Left lung (tissue), 4 donors: ENCODE measurements at regions not wholly inside any gene's neighbourhood (a gene's known extent, or its start where the extent isn't known, plus 50 kb on each side); places are given as distances from the start of the nearest gene placed in this dataset.

Source experiments
- ATAC-seq: fragments of 200-7000 bp; cut with Tn5 transposase; one replicate; pipeline ENCODE4 v1.9.1; 2020; ENCODE audit warnings: moderate library complexity
- DNase-seq, 4 donors: peaks; one replicate each; pipeline ENCODE4 v3.0.0-alpha.2; 2013 to 2020
- H3K27ac ChIP-seq, 2 donors: fragments of 200-600 bp; sonication (generic) in 1 of 2; one replicate each; pipeline versions ENCODE4 v1.5.0 to v1.8.0; 2020 to 2021
- H3K27me3 ChIP-seq, 2 donors: fragments of 200-600 bp; sonication (generic) in 1 of 2; one replicate each; pipeline versions ENCODE4 v1.5.0 to v1.8.0; 2020 to 2021
- H3K36me3 ChIP-seq, 2 donors: fragments of 200-600 bp; sonication (generic) in 1 of 2; one replicate each; pipeline versions ENCODE4 v1.5.0 to v1.8.0; 2020 to 2021
- H3K4me1 ChIP-seq, 2 donors: fragments of 200-600 bp; one replicate each; pipeline ENCODE4 v1.8.0; 2021
- H3K4me3 ChIP-seq, 2 donors: fragments of 200-600 bp; sonication (generic) in 1 of 2; one replicate each; pipeline versions ENCODE4 v1.5.0 to v1.8.0; 2020 to 2021; ENCODE audit warnings: mild to moderate bottlenecking in 1 of 2
- H3K9me3 ChIP-seq, 2 donors: fragments of 200-600 bp; sonication (generic) in 1 of 2; one replicate each; pipeline versions ENCODE4 v1.5.0 to v1.8.0; 2020 to 2021
- intact Hi-C, 2 donors: fragments of 100-400 bp; cut with DNase I; formaldehyde crosslinking; loops; one replicate each; pipeline versions ENCODE4 v1.11.2 to v1.14.2; 2022
- TF ChIP-seq, protein P1 (sequence below), 2 donors: fragments of 200-600 bp; sonication (generic) in 1 of 2; IDR thresholded peaks; one replicate each; pipeline versions ENCODE4 v1.5.0 to v1.8.0; 2021; ENCODE audit warnings: antibody characterized with exemption in 2 of 2
- donor health status: DM: no; HTN: yes; CAD: no.
- donor health status: DM: no; HTN: no; CAD: no.

DNA sequence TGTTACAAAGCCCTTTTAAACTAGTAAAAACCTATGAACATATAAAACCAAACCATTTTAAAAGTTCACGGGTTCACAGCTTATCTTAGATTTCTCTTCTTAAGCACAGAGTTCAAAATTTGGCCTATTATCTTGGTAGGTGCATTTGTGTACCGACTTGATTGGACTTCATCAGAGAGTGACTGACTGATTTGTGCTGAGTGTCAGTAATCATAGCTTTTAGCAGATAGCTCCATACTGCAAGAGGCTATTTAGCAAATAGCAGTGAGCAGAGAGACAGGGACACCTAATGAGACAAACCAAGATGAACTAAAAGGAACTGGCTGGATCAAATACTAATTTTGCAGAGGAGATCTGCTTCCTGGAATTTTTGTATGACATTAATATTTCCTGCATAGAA, 274.5 kb downstream of the PRR16 start:
- no peak for ATAC-seq
- H3K4me3 ChIP-seq: no peak overlapping the region
- intact Hi-C loops: no loop called here
- DNase-seq: no peak
- no peaks in the 10 kb centered on the region for H3K9me3 ChIP-seq
- TF ChIP-seq, protein P1, sequence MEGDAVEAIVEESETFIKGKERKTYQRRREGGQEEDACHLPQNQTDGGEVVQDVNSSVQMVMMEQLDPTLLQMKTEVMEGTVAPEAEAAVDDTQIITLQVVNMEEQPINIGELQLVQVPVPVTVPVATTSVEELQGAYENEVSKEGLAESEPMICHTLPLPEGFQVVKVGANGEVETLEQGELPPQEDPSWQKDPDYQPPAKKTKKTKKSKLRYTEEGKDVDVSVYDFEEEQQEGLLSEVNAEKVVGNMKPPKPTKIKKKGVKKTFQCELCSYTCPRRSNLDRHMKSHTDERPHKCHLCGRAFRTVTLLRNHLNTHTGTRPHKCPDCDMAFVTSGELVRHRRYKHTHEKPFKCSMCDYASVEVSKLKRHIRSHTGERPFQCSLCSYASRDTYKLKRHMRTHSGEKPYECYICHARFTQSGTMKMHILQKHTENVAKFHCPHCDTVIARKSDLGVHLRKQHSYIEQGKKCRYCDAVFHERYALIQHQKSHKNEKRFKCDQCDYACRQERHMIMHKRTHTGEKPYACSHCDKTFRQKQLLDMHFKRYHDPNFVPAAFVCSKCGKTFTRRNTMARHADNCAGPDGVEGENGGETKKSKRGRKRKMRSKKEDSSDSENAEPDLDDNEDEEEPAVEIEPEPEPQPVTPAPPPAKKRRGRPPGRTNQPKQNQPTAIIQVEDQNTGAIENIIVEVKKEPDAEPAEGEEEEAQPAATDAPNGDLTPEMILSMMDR (IDR thresholded peaks at IDR 0.05): no peak
- no peak overlapping the region for H3K27ac ChIP-seq
- H3K27me3 ChIP-seq: no peaks in the 10 kb centered on the region
- H3K4me1 ChIP-seq: no peaks in the 10 kb centered on the region
- H3K36me3 ChIP-seq: no peaks in the 10 kb centered on the region

DNA sequence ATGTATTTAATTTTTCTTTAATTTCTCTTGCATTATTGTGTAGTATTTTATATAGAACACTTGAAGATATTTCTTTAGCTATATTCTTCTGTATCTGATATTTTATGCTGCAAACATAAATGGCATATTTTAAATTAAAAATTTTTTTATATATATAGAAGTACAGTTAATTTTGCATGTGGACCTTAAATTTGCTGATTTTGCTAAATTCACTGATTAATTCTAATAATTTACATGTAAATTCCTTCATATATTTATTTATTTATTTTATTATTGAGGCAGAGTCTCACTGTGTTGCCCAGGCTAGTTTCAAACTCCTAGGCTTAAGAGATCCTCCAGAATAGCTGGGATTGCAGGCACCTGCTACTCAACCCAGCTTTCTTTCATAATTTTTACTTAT, 276.9 kb downstream of the PRR16 start:
- TF ChIP-seq, protein P1 (IDR thresholded peaks at IDR 0.05): no peak
- Histone ChIP-seq H3K9me3 (no peaks in the 10 kb centered on the region), H3K36me3 (no peaks in the 10 kb centered on the region), H3K27ac (no peak overlapping the region), H3K4me3 (no peak overlapping the region), H3K4me1 (no peaks in the 10 kb centered on the region), H3K27me3 (no peaks in the 10 kb centered on the region)
- intact Hi-C loops: no loop called here
- no peak for ATAC-seq
- DNase-seq: no peak

DNA sequence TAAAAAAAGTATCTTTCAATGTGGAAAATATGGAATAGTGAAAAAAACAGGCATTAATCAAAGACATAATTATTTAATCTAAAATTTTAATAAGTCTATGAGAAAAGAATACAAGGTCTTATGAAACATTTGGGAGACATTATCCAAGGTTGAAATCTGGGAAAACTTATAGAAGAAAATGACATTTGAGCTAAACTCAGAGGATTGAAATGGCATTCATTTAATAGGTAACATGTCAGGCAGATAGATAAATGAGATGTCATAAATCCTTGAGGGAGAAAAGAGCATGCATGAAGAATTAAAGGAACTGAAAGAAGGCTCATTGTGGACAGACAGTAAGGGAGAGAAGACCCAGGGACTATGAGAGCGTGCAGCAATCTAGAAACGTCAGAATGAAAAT, 284.4 kb downstream of the PRR16 start:
- TF ChIP-seq, protein P1 (IDR thresholded peaks at IDR 0.05): no peak
- ATAC-seq: no peak
- intact Hi-C loops: no loop called here

DNA sequence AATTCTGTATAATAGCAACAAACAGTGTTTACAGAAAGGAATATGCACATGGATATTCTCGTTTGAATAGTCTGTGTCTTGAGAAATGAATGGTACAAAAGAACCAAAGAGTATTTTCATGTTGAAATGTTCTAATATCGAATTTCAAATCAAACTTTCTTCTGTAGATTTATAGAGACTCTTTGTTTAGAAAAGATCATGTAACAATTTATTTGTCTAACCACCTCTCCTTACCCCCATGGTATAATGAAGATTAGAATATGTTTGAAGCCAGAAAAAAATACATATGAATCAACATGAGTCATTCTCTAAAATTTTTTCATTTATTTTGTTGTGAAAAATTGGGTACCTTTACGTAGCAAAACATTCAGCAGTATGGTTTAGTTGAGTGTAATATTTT, 285.6 kb downstream of the PRR16 start:
- Histone ChIP-seq H3K9me3 (no peaks in the 10 kb centered on the region), H3K27ac (no peak overlapping the region), H3K4me3 (no peak overlapping the region), H3K4me1 (no peaks in the 10 kb centered on the region), H3K36me3 (no peaks in the 10 kb centered on the region), H3K27me3 (no peaks in the 10 kb centered on the region)
- no peak for DNase-seq
- intact Hi-C loops: no loop called here
- TF ChIP-seq, protein P1 (IDR thresholded peaks at IDR 0.05): no peak
- no peak for ATAC-seq

More for the DNA sequence above, 284.4 kb downstream of the PRR16 start:
- no peak for DNase-seq
- H3K9me3 ChIP-seq: no peaks in the 10 kb centered on the region
- no peaks in the 10 kb centered on the region for H3K4me1 ChIP-seq
- H3K36me3 ChIP-seq: no peaks in the 10 kb centered on the region
- no peaks in the 10 kb centered on the region for H3K27me3 ChIP-seq
- H3K27ac ChIP-seq: no peak overlapping the region
- H3K4me3 ChIP-seq: no peak overlapping the region

DNA sequence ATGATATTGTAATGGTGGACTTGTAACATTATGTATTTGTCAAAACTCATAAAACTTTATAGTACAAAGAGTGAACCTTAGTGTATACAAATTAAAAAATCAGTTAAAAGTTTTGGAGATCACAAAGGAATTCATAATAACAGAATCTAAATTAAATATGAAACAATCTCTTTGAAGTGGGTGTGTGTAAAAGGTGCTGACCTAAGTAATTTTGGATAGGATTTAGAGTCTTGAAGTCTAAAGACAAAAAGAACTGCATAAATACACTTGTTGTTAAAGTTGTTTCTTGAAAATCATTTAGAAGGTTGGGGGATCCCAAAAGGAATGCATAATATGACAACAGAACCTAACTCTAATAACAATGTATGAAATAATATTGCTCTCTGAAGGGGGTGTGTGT, 295.5 kb downstream of the PRR16 start:
- H3K4me1 ChIP-seq: no peaks in the 10 kb centered on the region
- ATAC-seq: no peak
- intact Hi-C loops: no loop called here

More for the DNA sequence above, 295.5 kb downstream of the PRR16 start:
- Histone ChIP-seq H3K36me3 (no peaks in the 10 kb centered on the region), H3K27ac (no peak overlapping the region), H3K4me3 (no peak overlapping the region), H3K9me3 (peaks cover 0 to 21% of the 10 kb centered on the region in 2 donors), H3K27me3 (no peaks in the 10 kb centered on the region)
- TF ChIP-seq, protein P1 (IDR thresholded peaks at IDR 0.05): no peak
- no peak for DNase-seq
